HL-60 (cell line): ENCODE measurements at regions not wholly inside any gene's neighbourhood (a gene's known extent, or its start where the extent isn't known, plus 50 kb on each side); places are given as distances from the start of the nearest gene placed in this dataset.
A peak's percentile ranks its signal among the peaks of the same experiment; 100 is the strongest.

ENCODE experiments used
- DNase-seq, 2 experiments: peaks; one replicate each; pipeline ENCODE4 v3.0.0-alpha.2; 2010 to 2020; ENCODE audit warnings: low read depth in 1 of 2, low spot score in 1 of 2
- H3K27ac ChIP-seq: fragments of 250-450 bp; sonication (Bioruptor Pico); replicated peaks from 2 replicates; pipeline ENCODE4 v1.5.1; 2020; ENCODE audit warnings: mild to moderate bottlenecking, moderate library complexity
- H3K27me3 ChIP-seq: fragments of 250-450 bp; sonication (Bioruptor Pico); 2 replicates; pipeline ENCODE4 v1.5.1; 2021; ENCODE audit warnings: mild to moderate bottlenecking, moderate library complexity; ENCODE audit not compliant: insufficient read depth, poor library complexity, severe bottlenecking
- H3K4me3 ChIP-seq: replicated peaks from 2 replicates; pipeline ENCODE4 v1.5.1; 2011; ENCODE audit warnings: mild to moderate bottlenecking, control low read depth, low read length; ENCODE audit not compliant: insufficient read depth
- GABPA ChIP-seq: IDR thresholded peaks from 2 replicates; pipeline ENCODE4 v1.6.1; 2012; ENCODE audit warnings: low read depth
- POLR2AphosphoS5 ChIP-seq: IDR thresholded peaks from 2 replicates; pipeline ENCODE4 v1.6.1; 2012; ENCODE audit warnings: low read depth
- SPI1 ChIP-seq: IDR thresholded peaks from 2 replicates; pipeline ENCODE4 v1.6.1; 2012; ENCODE audit warnings: low read depth, mild to moderate bottlenecking, borderline replicate concordance
- TF ChIP-seq, protein P1 (sequence below): IDR thresholded peaks from 2 replicates; pipeline ENCODE4 v1.6.1; 2012; ENCODE audit warnings: low read depth; ENCODE audit not compliant: insufficient replicate concordance
- TF ChIP-seq, protein P2 (sequence below): IDR thresholded peaks from one replicate; pipeline ENCODE4 v1.5.1; 2011; ENCODE audit warnings: low read length, control low read depth, inconsistent platforms; ENCODE audit not compliant: insufficient read depth

GRCh38 chr11:109704432-109704831, 282.4 kb downstream of the C11orf87 start:
- Histone ChIP-seq H3K4me3 (no peak overlapping the region), H3K27ac (no peak overlapping the region), H3K27me3 (no peaks in the 10 kb centered on the region)
- DNase-seq = no peak
- TF ChIP-seq, protein P1, sequence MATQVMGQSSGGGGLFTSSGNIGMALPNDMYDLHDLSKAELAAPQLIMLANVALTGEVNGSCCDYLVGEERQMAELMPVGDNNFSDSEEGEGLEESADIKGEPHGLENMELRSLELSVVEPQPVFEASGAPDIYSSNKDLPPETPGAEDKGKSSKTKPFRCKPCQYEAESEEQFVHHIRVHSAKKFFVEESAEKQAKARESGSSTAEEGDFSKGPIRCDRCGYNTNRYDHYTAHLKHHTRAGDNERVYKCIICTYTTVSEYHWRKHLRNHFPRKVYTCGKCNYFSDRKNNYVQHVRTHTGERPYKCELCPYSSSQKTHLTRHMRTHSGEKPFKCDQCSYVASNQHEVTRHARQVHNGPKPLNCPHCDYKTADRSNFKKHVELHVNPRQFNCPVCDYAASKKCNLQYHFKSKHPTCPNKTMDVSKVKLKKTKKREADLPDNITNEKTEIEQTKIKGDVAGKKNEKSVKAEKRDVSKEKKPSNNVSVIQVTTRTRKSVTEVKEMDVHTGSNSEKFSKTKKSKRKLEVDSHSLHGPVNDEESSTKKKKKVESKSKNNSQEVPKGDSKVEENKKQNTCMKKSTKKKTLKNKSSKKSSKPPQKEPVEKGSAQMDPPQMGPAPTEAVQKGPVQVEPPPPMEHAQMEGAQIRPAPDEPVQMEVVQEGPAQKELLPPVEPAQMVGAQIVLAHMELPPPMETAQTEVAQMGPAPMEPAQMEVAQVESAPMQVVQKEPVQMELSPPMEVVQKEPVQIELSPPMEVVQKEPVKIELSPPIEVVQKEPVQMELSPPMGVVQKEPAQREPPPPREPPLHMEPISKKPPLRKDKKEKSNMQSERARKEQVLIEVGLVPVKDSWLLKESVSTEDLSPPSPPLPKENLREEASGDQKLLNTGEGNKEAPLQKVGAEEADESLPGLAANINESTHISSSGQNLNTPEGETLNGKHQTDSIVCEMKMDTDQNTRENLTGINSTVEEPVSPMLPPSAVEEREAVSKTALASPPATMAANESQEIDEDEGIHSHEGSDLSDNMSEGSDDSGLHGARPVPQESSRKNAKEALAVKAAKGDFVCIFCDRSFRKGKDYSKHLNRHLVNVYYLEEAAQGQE = no peak
- TF ChIP-seq POLR2AphosphoS5 = no peak
- TF ChIP-seq, protein P2, sequence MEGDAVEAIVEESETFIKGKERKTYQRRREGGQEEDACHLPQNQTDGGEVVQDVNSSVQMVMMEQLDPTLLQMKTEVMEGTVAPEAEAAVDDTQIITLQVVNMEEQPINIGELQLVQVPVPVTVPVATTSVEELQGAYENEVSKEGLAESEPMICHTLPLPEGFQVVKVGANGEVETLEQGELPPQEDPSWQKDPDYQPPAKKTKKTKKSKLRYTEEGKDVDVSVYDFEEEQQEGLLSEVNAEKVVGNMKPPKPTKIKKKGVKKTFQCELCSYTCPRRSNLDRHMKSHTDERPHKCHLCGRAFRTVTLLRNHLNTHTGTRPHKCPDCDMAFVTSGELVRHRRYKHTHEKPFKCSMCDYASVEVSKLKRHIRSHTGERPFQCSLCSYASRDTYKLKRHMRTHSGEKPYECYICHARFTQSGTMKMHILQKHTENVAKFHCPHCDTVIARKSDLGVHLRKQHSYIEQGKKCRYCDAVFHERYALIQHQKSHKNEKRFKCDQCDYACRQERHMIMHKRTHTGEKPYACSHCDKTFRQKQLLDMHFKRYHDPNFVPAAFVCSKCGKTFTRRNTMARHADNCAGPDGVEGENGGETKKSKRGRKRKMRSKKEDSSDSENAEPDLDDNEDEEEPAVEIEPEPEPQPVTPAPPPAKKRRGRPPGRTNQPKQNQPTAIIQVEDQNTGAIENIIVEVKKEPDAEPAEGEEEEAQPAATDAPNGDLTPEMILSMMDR = no peak
- TF ChIP-seq SPI1 = no peak
- TF ChIP-seq GABPA = no peak

- Histone ChIP-seq H3K4me3 (no peak overlapping the region), H3K27me3 (no peaks in the 10 kb centered on the region), H3K27ac (no peak overlapping the region)
- TF ChIP-seq GABPA = no peak
- TF ChIP-seq, protein P1 = no peak
- no peak for TF ChIP-seq SPI1
- TF ChIP-seq POLR2AphosphoS5 = no peak
- TF ChIP-seq, protein P2 = no peak
- no peak for DNase-seq
Measured at GRCh38 chr11:109706945-109707344, 285.0 kb downstream of the C11orf87 start.

GRCh38 chr11:109707411-109707810, 285.4 kb downstream of the C11orf87 start:
- Histone ChIP-seq H3K27ac (no peak overlapping the region), H3K4me3 (no peak overlapping the region), H3K27me3 (no peaks in the 10 kb centered on the region)
- peak in 1 of 2 experiments; percentile 38 for DNase-seq
- TF ChIP-seq GABPA (no peak), POLR2AphosphoS5 (no peak), SPI1 (peak; percentile 21; the same call in 1 of the 2 replicates)
- TF ChIP-seq, protein P2 = no peak
- TF ChIP-seq, protein P1 = no peak
